ENCODE measurements at regions not wholly inside any gene's neighbourhood (a gene's known extent, or its start where the extent isn't known, plus 50 kb on each side); places are given as distances from the start of the nearest gene placed in this dataset.

DNA sequence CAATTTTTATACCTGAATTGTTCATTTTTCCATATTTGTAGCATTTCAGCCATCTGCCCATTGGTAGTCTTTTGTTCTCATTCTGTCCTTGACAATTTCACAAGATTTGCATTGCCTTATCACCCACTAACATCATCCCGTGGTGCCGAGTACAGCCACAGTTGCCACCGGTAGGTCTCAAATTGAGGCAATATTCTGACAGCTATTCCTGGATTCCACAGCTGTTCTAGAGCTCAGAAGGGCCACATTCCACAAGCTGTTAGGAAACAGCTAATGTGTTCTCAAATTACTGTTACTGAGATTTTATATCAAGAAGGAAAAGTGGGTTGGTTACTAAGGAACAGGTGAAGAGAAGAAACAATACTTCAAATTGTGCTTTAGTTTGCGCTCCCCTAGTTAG lies 178.8 kb downstream of the RPRM start:
- H3K4me1 Mint-ChIP-seq: no peaks in the 10 kb centered on the region
- ChIA-PET POLR2A (no interaction called here), CTCF (no interaction called here)
- Histone ChIP-seq H2AFZ (ENCODE audit: insufficient read depth, low read depth, low read length, poor library complexity, severe bottlenecking) (no peak overlapping the region), H3K9ac (ENCODE audit: low read length) (no peak overlapping the region), H3K4me3 (ENCODE audit: control extremely low read depth in 1 of 5, extremely low read depth in 1 of 5, insufficient read depth in 1 of 5, low read depth in 2 of 5, low read length in 4 of 5) (no peak overlapping the region), H3K4me2 (replicated peaks; ENCODE audit: low read depth, low read length, poor library complexity, severe bottlenecking) (no peak overlapping the region), H3K79me2 (ENCODE audit: control insufficient read depth, insufficient read depth, low read length) (no peaks in the 10 kb centered on the region), H3K9me3 (ENCODE audit: control extremely low read depth in 1 of 3, control insufficient read depth in 2 of 3, insufficient read depth in 1 of 3, low read length in 2 of 3) (no peaks in the 10 kb centered on the region), H3K4me1 (ENCODE audit: control insufficient read depth in 2 of 2, insufficient read depth in 2 of 2, low read length in 2 of 2) (no peaks in the 10 kb centered on the region), H3K36me3 (replicated peaks in 1 of 2; ENCODE audit: control extremely low read depth in 1 of 2, control insufficient read depth in 1 of 2, extremely low read depth in 1 of 2, insufficient read depth in 2 of 2, low read length in 1 of 2) (no peaks in the 10 kb centered on the region), H4K20me1 (ENCODE audit: control insufficient read depth, insufficient read depth, low read length, poor library complexity, severe bottlenecking) (no peaks in the 10 kb centered on the region), H3K27ac (ENCODE audit: low read length in 2 of 2) (no peak overlapping the region), H3K27me3 (replicated peaks in 1 of 4; ENCODE audit: control extremely low read depth in 1 of 4, control insufficient read depth in 3 of 4, insufficient read depth in 4 of 4, low read length in 3 of 4) (no peaks in the 10 kb centered on the region)
- no peak overlapping the region for H3K4me3 Mint-ChIP-seq
- no peak overlapping the region for H3K27ac Mint-ChIP-seq
- H3K9me3 Mint-ChIP-seq (ENCODE audit: insufficient read depth): no peaks in the 10 kb centered on the region
- no peaks in the 10 kb centered on the region for H3K27me3 Mint-ChIP-seq
- 97% methylated on average over 3 of the region's 4 CpGs for WGBS (ENCODE audit: insufficient coverage)
- intact Hi-C loops (cut with micrococcal nuclease): no loop called here
- TF ChIP-seq EZH2 (IDR thresholded peaks at IDR 0.05; ENCODE audit: borderline replicate concordance, insufficient read depth, low read depth, low read length, poor library complexity, severe bottlenecking): no peak
- TF ChIP-seq, protein P1, sequence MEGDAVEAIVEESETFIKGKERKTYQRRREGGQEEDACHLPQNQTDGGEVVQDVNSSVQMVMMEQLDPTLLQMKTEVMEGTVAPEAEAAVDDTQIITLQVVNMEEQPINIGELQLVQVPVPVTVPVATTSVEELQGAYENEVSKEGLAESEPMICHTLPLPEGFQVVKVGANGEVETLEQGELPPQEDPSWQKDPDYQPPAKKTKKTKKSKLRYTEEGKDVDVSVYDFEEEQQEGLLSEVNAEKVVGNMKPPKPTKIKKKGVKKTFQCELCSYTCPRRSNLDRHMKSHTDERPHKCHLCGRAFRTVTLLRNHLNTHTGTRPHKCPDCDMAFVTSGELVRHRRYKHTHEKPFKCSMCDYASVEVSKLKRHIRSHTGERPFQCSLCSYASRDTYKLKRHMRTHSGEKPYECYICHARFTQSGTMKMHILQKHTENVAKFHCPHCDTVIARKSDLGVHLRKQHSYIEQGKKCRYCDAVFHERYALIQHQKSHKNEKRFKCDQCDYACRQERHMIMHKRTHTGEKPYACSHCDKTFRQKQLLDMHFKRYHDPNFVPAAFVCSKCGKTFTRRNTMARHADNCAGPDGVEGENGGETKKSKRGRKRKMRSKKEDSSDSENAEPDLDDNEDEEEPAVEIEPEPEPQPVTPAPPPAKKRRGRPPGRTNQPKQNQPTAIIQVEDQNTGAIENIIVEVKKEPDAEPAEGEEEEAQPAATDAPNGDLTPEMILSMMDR (IDR thresholded peaks at IDR 0.05): no peak
- DNase-seq (no peak), ATAC-seq (ENCODE audit: low read depth) (no peak)

DNA sequence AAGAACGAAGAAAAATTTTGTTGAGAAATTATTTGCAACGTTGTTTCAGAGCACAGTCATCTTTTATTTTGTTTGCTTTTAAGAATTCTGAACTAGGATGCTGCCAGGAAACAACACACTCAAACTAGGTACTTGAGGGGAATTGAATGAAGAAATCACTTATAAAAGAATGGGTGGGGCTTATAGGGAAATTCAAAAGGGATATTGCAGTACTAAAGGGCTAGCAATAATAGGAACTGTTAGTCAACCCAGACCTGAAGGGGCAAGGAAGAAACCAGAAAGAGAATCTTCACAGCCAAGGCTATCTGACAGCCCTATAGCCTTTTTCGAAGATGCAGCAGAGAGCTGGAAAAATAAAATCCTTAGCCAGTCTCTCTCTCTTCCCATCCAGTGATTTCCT lies 179.3 kb downstream of the RPRM start:
- DNase-seq (no peak), ATAC-seq (ENCODE audit: low read depth) (no peak)
- ChIA-PET CTCF (no interaction called here), POLR2A (no interaction called here)
- H3K27me3 ChIP-seq (replicated peaks in 1 of 4; ENCODE audit: control extremely low read depth in 1 of 4, control insufficient read depth in 3 of 4, insufficient read depth in 4 of 4, low read length in 3 of 4): no peaks in the 10 kb centered on the region
- H3K4me1 ChIP-seq (ENCODE audit: control insufficient read depth in 2 of 2, insufficient read depth in 2 of 2, low read length in 2 of 2): no peaks in the 10 kb centered on the region
- H2AFZ ChIP-seq (ENCODE audit: insufficient read depth, low read depth, low read length, poor library complexity, severe bottlenecking): no peak overlapping the region
- H3K27ac Mint-ChIP-seq: no peak overlapping the region
- no peaks in the 10 kb centered on the region for H3K27me3 Mint-ChIP-seq
- intact Hi-C loops (cut with micrococcal nuclease): no loop called here
- H3K79me2 ChIP-seq (ENCODE audit: control insufficient read depth, insufficient read depth, low read length): no peaks in the 10 kb centered on the region
- H4K20me1 ChIP-seq (ENCODE audit: control insufficient read depth, insufficient read depth, low read length, poor library complexity, severe bottlenecking): no peaks in the 10 kb centered on the region
- TF ChIP-seq, protein P1 (IDR thresholded peaks at IDR 0.05): no peak
- no peak for TF ChIP-seq EZH2 (IDR thresholded peaks at IDR 0.05; ENCODE audit: borderline replicate concordance, insufficient read depth, low read depth, low read length, poor library complexity, severe bottlenecking)
- H3K9me3 ChIP-seq (ENCODE audit: control extremely low read depth in 1 of 3, control insufficient read depth in 2 of 3, insufficient read depth in 1 of 3, low read length in 2 of 3): no peaks in the 10 kb centered on the region
- H3K9ac ChIP-seq (ENCODE audit: low read length): no peak overlapping the region
- H3K4me3 ChIP-seq (ENCODE audit: control extremely low read depth in 1 of 5, extremely low read depth in 1 of 5, insufficient read depth in 1 of 5, low read depth in 2 of 5, low read length in 4 of 5): no peak overlapping the region
- no peaks in the 10 kb centered on the region for H3K4me1 Mint-ChIP-seq
- WGBS (ENCODE audit: insufficient coverage): no CpG with 5 or more reads among the region's 3 CpGs
- no peak overlapping the region for H3K4me3 Mint-ChIP-seq
- no peak overlapping the region for H3K4me2 ChIP-seq (replicated peaks; ENCODE audit: low read depth, low read length, poor library complexity, severe bottlenecking)
- H3K27ac ChIP-seq (ENCODE audit: low read length in 2 of 2): no peak overlapping the region
- H3K36me3 ChIP-seq (replicated peaks in 1 of 2; ENCODE audit: control extremely low read depth in 1 of 2, control insufficient read depth in 1 of 2, extremely low read depth in 1 of 2, insufficient read depth in 2 of 2, low read length in 1 of 2): no peaks in the 10 kb centered on the region
- no peaks in the 10 kb centered on the region for H3K9me3 Mint-ChIP-seq (ENCODE audit: insufficient read depth)
